ENCODE measurements at regions not wholly inside any gene's neighbourhood (a gene's known extent, or its start where the extent isn't known, plus 50 kb on each side); places are given as distances from the start of the nearest gene placed in this dataset.

DNA sequence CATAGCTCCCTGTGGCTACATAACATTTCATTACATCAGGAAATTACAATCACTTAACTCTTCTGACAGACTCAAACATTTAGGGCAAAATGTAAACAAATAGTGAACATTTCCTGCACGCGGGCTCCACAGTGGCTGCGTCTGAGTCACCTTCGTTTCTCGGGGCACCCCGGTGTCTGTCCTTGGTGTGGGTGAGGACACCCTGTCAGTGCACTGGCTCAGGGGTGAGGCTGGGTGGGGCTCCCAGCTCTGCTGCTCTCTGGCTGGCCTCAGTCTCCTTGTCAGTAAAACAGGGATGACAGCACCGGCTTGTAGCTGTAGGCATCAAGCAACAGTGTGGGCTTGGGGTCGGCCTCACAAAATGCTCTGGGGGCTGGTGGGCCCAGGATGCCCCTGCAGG lies 237.1 kb upstream of the SHH start:
- POLR2A ChIA-PET, result no interaction called here
- CTCF ChIA-PET, result no interaction called here
- H3K4me3 ChIP-seq (ENCODE audit: low read length), result no peak overlapping the region
- no peak overlapping the region for H3K27ac ChIP-seq (ENCODE audit: low read depth, low read length)
- H3K4me1 ChIP-seq (ENCODE audit: insufficient read depth, low read length), result no peaks in the 10 kb centered on the region
- Mint-ChIP-seq H3K27ac (no peak overlapping the region), H3K4me1 (no peaks in the 10 kb centered on the region), H3K36me3 (no peaks in the 10 kb centered on the region), H3K9me3 (peaks cover 0 to 4% (median 2%) of the 10 kb centered on the region in 5 donors), H3K27me3 (peaks cover 0 to 4% of the 10 kb centered on the region in 2 donors), H3K4me3 (no peak overlapping the region)
- no peaks in the 10 kb centered on the region for H3K27me3 ChIP-seq (ENCODE audit: insufficient read depth, low read length, poor library complexity, severe bottlenecking)
- no peaks in the 10 kb centered on the region for H3K36me3 ChIP-seq (ENCODE audit: insufficient read depth, low read length)
- no peaks in the 10 kb centered on the region for H3K9me3 ChIP-seq (ENCODE audit: low read length)
- DNase-seq, result no peak

DNA sequence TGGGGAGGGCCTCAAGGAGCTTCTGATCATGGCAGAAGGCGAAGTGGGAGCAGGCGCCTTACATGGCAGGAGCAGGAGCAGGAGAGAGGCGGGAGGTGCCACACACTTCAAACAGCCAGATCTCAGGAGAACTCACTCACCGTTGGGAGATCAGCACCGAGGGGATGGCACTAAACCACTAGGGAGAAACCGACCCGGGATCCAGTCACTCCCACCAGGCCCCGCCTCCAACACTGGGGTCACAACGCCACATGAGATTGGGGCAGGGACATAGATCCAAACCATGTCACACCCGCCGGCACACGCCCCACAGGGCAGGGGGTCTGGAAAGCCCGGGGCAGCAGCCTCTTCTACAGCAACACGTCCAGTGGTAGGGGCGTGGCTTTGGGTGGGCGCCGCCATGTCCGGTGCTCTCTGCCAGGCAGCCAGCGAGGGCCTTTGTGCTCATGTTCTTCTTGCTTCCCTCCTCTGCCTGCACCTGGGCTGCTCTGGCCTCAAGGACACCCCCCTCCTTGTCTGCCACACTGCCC lies 233.8 kb upstream of the SHH start:
- no peaks in the 10 kb centered on the region for H3K36me3 ChIP-seq (ENCODE audit: insufficient read depth, low read length)
- no peak overlapping the region for H3K4me3 Mint-ChIP-seq
- H3K36me3 Mint-ChIP-seq, result no peaks in the 10 kb centered on the region

GRCh38 chr7:156043416-156044178 lies 231.3 kb upstream of the SHH start:
- H3K9me3 Mint-ChIP-seq, result no peaks in the 10 kb centered on the region
- CTCF ChIA-PET, result no interaction called here

More for the DNA sequence above, 233.8 kb upstream of the SHH start:
- DNase-seq, result no peak
- H3K4me1 Mint-ChIP-seq, result no peaks in the 10 kb centered on the region
- Histone ChIP-seq H3K9me3 (ENCODE audit: low read length) (no peaks in the 10 kb centered on the region), H3K27me3 (ENCODE audit: insufficient read depth, low read length, poor library complexity, severe bottlenecking) (no peaks in the 10 kb centered on the region), H3K4me1 (ENCODE audit: insufficient read depth, low read length) (no peaks in the 10 kb centered on the region), H3K4me3 (ENCODE audit: low read length) (no peak overlapping the region), H3K27ac (ENCODE audit: low read depth, low read length) (no peak overlapping the region)
- peaks cover 0 to 2% of the 10 kb centered on the region in 2 donors for H3K27me3 Mint-ChIP-seq
- POLR2A ChIA-PET, result no interaction called here
- H3K27ac Mint-ChIP-seq, result no peak overlapping the region
- CTCF ChIA-PET, result no interaction called here
- H3K9me3 Mint-ChIP-seq, result peaks cover 0 to 2% (median 0%) of the 10 kb centered on the region in 5 donors

GRCh38 chr7:156041398-156041797 lies 229.1 kb upstream of the SHH start:
- Mint-ChIP-seq H3K36me3 (no peaks in the 10 kb centered on the region), H3K4me3 (no peak overlapping the region), H3K27ac (no peak overlapping the region), H3K9me3 (no peaks in the 10 kb centered on the region), H3K4me1 (no peaks in the 10 kb centered on the region), H3K27me3 (peaks cover 0 to 1% of the 10 kb centered on the region in 2 donors)
- no peaks in the 10 kb centered on the region for H3K27me3 ChIP-seq (ENCODE audit: insufficient read depth, low read length, poor library complexity, severe bottlenecking)
- DNase-seq, result no peak
- no peak overlapping the region for H3K27ac ChIP-seq (ENCODE audit: low read depth, low read length)
- POLR2A ChIA-PET, result no interaction called here
- no peaks in the 10 kb centered on the region for H3K9me3 ChIP-seq (ENCODE audit: low read length)
- no peaks in the 10 kb centered on the region for H3K4me1 ChIP-seq (ENCODE audit: insufficient read depth, low read length)
- no peak overlapping the region for H3K4me3 ChIP-seq (ENCODE audit: low read length)
- H3K36me3 ChIP-seq (ENCODE audit: insufficient read depth, low read length), result no peaks in the 10 kb centered on the region
- CTCF ChIA-PET, result no interaction called here

More at GRCh38 chr7:156043416-156044178, 231.3 kb upstream of the SHH start:
- Mint-ChIP-seq H3K27me3 (no peaks in the 10 kb centered on the region), H3K27ac (no peak overlapping the region), H3K4me3 (no peak overlapping the region), H3K4me1 (no peaks in the 10 kb centered on the region), H3K36me3 (no peaks in the 10 kb centered on the region)
- H3K27me3 ChIP-seq (ENCODE audit: insufficient read depth, low read length, poor library complexity, severe bottlenecking), result no peaks in the 10 kb centered on the region
- no peaks in the 10 kb centered on the region for H3K36me3 ChIP-seq (ENCODE audit: insufficient read depth, low read length)
- POLR2A ChIA-PET, result no interaction called here
- H3K4me1 ChIP-seq (ENCODE audit: insufficient read depth, low read length), result no peaks in the 10 kb centered on the region
- DNase-seq, result no peak
- H3K9me3 ChIP-seq (ENCODE audit: low read length), result no peaks in the 10 kb centered on the region
- H3K27ac ChIP-seq (ENCODE audit: low read depth, low read length), result no peak overlapping the region
- no peak overlapping the region for H3K4me3 ChIP-seq (ENCODE audit: low read length)

DNA sequence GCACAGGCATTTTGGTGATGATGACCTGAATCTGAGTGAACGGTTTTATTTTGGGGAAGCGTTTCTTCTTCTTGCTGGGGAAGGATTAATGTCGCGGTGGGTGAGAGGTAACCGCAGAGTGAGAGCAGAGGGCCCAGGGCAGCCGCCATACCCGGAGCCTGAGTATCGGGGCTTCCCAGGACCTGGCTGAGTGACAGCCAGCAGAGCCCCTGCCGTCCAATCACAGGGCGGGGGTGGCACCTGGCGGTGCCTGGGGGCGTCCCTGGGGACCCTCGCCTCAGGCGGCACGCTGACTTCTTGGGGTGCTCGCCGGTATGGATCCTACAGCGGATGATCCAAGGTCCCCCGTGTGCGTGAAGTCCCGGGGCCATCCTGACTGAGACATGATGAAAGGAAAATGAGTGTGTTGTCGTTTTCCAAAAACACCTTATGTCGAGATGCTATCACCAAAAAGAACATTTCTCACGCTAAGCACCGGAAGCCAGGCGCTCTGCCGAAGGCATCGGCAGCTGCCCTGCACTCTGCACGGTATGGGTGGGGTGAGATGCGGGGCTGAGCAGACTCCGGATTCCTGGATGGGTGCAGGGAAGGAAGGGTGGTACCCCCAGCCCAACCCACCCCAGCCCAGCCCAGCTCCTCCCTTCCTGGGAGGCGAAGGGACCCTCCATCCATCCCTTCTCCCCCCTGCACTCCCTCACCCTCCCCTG lies 227.9 kb upstream of the SHH start:
- ChIA-PET POLR2A (no interaction called here), CTCF (no interaction called here)
- H3K9me3 ChIP-seq (ENCODE audit: low read length), result no peaks in the 10 kb centered on the region
- Mint-ChIP-seq H3K27me3 (peaks cover 0 to 1% of the 10 kb centered on the region in 2 donors), H3K9me3 (no peaks in the 10 kb centered on the region), H3K27ac (no peak overlapping the region), H3K4me1 (no peaks in the 10 kb centered on the region), H3K36me3 (no peaks in the 10 kb centered on the region), H3K4me3 (no peak overlapping the region)
- H3K27ac ChIP-seq (ENCODE audit: low read depth, low read length), result no peak overlapping the region
- H3K4me3 ChIP-seq (ENCODE audit: low read length), result no peak overlapping the region
- no peak for DNase-seq
- no peaks in the 10 kb centered on the region for H3K36me3 ChIP-seq (ENCODE audit: insufficient read depth, low read length)
- H3K27me3 ChIP-seq (ENCODE audit: insufficient read depth, low read length, poor library complexity, severe bottlenecking), result no peaks in the 10 kb centered on the region
- no peaks in the 10 kb centered on the region for H3K4me1 ChIP-seq (ENCODE audit: insufficient read depth, low read length)

- ChIA-PET CTCF (no interaction called here), POLR2A (no interaction called here)
- no peaks in the 10 kb centered on the region for H3K4me1 ChIP-seq (ENCODE audit: insufficient read depth, low read length)
- Mint-ChIP-seq H3K36me3 (no peaks in the 10 kb centered on the region), H3K9me3 (no peaks in the 10 kb centered on the region), H3K27ac (no peak overlapping the region), H3K4me1 (no peaks in the 10 kb centered on the region), H3K27me3 (peaks cover 0 to 1% of the 10 kb centered on the region in 2 donors), H3K4me3 (no peak overlapping the region)
- DNase-seq, result no peak
- no peaks in the 10 kb centered on the region for H3K27me3 ChIP-seq (ENCODE audit: insufficient read depth, low read length, poor library complexity, severe bottlenecking)
- no peaks in the 10 kb centered on the region for H3K36me3 ChIP-seq (ENCODE audit: insufficient read depth, low read length)
- no peak overlapping the region for H3K27ac ChIP-seq (ENCODE audit: low read depth, low read length)
- no peaks in the 10 kb centered on the region for H3K9me3 ChIP-seq (ENCODE audit: low read length)
- H3K4me3 ChIP-seq (ENCODE audit: low read length), result no peak overlapping the region
Observed at GRCh38 chr7:156039194-156039593, 226.9 kb upstream of the SHH start.

DNA sequence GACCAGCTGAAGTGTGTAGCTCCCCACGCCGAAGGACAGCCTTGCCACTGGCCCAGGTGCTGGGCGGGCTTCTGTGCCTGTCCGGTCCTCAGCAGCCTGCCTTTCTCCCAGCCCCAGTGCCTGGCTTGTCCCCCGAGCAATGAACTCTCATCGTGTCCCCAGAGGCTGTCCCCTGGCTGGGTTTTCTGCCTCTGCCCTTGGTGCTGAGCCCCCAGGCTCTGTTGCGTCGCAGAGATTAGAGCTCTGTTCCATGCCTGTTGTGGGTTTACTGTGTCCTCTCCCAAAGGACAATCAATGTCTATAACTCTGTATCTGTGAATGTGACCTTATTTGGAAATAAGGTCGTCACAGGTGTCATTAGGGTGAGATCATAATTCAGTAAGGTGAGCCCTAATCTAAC lies 226.1 kb upstream of the SHH start:
- Mint-ChIP-seq H3K27ac (peak overlapping the region in 1 of 8 donors; percentile 4), H3K4me3 (no peak overlapping the region), H3K27me3 (peaks cover 0 to 1% of the 10 kb centered on the region in 2 donors), H3K36me3 (no peaks in the 10 kb centered on the region), H3K4me1 (no peaks in the 10 kb centered on the region), H3K9me3 (no peaks in the 10 kb centered on the region)
- no peaks in the 10 kb centered on the region for H3K4me1 ChIP-seq (ENCODE audit: insufficient read depth, low read length)
- H3K36me3 ChIP-seq (ENCODE audit: insufficient read depth, low read length), result no peaks in the 10 kb centered on the region
- H3K27me3 ChIP-seq (ENCODE audit: insufficient read depth, low read length, poor library complexity, severe bottlenecking), result no peaks in the 10 kb centered on the region
- CTCF ChIA-PET, result no interaction called here
- no peaks in the 10 kb centered on the region for H3K9me3 ChIP-seq (ENCODE audit: low read length)
- no peak for DNase-seq
- H3K4me3 ChIP-seq (ENCODE audit: low read length), result no peak overlapping the region
- no peak overlapping the region for H3K27ac ChIP-seq (ENCODE audit: low read depth, low read length)
- POLR2A ChIA-PET, result no interaction called here

DNA sequence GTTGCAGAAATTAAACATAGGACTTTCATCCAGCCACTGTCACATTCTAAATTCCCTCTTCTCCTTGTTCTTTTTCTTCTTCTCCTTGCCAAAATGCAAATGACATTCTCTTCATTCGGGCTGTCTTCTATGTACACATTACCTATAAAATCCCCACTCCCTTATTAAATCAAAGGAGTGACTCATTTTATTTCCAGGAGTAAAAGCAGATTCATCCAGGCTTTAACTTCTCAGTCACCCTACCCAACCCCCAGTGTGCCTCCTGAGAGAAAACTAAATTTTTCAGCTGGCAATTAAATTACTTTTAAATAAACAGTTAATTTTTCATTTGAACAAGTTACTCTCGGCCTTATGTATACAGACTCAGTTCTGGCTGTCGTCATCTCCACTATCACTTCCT lies 223.9 kb upstream of the SHH start:
- no peak for DNase-seq
- Histone ChIP-seq H3K4me3 (ENCODE audit: low read length) (no peak overlapping the region), H3K36me3 (ENCODE audit: insufficient read depth, low read length) (no peaks in the 10 kb centered on the region), H3K9me3 (ENCODE audit: low read length) (no peaks in the 10 kb centered on the region), H3K27ac (ENCODE audit: low read depth, low read length) (no peak overlapping the region), H3K27me3 (ENCODE audit: insufficient read depth, low read length, poor library complexity, severe bottlenecking) (no peaks in the 10 kb centered on the region), H3K4me1 (ENCODE audit: insufficient read depth, low read length) (no peaks in the 10 kb centered on the region)
- H3K9me3 Mint-ChIP-seq, result peaks cover 0 to 5% (median 2%) of the 10 kb centered on the region in 5 donors
- H3K36me3 Mint-ChIP-seq, result no peaks in the 10 kb centered on the region
- POLR2A ChIA-PET, result no interaction called here
- no peaks in the 10 kb centered on the region for H3K4me1 Mint-ChIP-seq
- CTCF ChIA-PET, result no interaction called here
- H3K27me3 Mint-ChIP-seq, result peaks cover 0 to 3% of the 10 kb centered on the region in 2 donors
- no peak overlapping the region for H3K27ac Mint-ChIP-seq
- no peak overlapping the region for H3K4me3 Mint-ChIP-seq

Data from CD8-positive, alpha-beta memory T cell (primary cell).